HG02840 (cell line): ENCODE measurements at regions not wholly inside any gene's neighbourhood (a gene's known extent, or its start where the extent isn't known, plus 50 kb on each side); places are given as distances from the start of the nearest gene placed in this dataset.
"Not testable (repeated sequence)": the region's sequence is repeated elsewhere in the genome, so short reads cannot be mapped to it uniquely, and the experiment has no call there.

Experiments
- ATAC-seq: cut with Tn5 transposase; IDR thresholded peaks from one replicate; pipeline ENCODE4 v1.9.1; 2021; ENCODE audit warnings: mild to moderate bottlenecking, moderate library complexity, moderate number of reproducible peaks; ENCODE audit not compliant: unreplicated experiment, low FRiP score

DNA sequence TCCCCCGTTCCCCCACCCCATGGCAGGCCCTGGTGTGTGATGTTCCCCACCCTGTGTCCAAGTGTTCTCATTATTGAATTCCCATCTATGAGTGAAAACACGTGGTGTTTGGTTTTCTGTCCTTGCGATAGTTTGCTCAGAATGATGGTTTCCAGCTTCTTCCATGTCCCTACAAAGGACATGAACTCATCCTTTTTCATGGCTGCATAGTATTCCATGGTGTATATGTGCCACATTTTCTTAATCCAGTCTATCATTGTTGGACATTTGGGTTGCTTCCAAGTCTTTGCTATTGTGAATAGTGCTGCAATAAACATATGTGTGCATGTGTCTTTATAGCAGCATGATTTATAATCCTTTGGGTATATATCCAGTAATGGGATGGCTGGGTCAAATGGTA is 135.0 kb upstream of the CCND2 start:
- not testable (repeated sequence) for ATAC-seq

DNA sequence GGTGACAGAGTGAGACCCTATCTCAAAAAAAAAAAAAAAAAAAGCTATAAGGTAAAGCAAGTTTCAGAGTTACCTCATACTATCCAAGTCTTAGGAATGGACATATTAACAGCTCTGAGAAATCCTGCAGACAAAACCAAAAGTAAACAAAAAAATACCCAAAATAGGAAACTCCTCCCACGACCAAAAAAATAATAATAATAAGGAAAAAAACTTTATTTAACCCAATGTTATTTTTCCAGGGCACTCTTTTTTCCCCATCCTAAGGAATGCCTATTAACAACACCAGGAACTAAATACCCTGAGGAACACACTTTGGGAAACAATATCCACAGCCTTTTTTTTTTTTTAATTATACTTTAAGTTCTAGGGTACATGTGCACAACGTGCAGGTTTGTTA is 135.5 kb upstream of the CCND2 start:
- no peak for ATAC-seq

DNA sequence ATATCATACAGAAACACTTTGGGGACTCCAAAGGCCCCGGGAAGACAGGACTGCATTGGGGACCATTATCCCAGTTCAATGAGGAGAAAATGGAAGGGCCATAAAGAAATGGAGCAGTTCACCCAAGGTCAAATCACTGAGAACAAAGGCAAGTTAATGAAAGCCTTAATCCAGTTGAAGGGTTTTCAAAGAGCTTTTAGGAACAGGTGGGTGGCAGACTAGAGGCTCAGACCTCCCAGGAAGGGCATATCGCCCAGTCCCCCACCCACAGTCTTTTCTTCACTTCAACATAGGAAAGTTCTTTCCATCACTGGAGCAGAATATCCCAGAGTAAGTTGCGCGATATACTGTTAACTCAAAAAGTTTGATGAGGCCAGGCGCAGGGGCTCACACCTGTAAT is 136.1 kb upstream of the CCND2 start:
- no peak for ATAC-seq

DNA sequence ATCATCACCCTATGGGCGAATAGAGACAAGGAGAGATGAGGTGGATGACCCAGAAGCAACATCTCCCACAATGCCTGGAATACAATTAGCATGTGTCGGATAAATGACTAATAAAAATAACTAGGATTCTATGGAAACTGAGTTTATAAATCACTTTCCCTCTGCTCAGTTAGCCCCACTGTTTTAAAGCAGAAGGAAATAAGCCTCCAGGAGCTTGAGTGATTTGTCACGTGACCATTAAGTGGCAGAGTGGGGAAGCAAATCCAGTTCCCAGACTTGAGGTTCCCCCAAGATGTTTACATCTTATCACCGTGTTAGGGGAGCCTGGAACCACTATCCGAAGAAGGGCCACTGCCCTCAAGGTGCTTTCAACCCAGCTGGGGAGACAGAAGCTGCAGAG is 136.5 kb upstream of the CCND2 start:
- ATAC-seq = no peak

DNA sequence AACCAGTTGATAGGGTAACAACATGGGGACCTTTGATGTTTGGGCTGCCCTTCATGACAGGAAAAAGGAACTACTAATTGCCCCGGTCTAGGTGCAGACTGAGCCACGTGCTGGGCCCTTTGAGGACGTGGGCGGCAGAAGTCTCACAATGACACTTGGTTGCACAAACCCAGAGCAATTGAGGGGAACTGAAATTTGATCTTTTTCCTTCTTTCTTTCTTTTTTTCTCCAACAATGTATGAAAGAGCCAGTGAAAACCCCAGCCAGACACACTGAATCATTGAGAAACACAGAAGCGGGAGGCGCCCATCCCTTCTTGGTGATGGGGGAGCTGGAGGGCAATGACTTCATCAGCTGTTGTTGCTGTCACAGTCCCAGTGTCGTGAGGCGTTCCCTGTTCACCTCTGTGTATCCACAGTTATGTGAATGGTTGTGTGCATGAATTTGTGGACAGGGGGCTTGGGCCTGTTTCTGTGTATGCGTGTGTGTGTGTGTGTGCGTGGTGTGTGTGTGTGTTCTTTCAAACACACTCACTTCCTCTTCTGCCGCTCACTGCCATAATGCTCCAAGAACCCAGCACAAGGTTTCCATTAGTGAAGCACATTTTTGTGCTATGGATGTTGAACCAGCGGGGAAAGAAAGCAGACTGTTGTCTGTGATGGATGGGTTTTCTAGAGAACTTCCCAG is 137.5 kb upstream of the CCND2 start:
- ATAC-seq = peak; percentile 69

DNA sequence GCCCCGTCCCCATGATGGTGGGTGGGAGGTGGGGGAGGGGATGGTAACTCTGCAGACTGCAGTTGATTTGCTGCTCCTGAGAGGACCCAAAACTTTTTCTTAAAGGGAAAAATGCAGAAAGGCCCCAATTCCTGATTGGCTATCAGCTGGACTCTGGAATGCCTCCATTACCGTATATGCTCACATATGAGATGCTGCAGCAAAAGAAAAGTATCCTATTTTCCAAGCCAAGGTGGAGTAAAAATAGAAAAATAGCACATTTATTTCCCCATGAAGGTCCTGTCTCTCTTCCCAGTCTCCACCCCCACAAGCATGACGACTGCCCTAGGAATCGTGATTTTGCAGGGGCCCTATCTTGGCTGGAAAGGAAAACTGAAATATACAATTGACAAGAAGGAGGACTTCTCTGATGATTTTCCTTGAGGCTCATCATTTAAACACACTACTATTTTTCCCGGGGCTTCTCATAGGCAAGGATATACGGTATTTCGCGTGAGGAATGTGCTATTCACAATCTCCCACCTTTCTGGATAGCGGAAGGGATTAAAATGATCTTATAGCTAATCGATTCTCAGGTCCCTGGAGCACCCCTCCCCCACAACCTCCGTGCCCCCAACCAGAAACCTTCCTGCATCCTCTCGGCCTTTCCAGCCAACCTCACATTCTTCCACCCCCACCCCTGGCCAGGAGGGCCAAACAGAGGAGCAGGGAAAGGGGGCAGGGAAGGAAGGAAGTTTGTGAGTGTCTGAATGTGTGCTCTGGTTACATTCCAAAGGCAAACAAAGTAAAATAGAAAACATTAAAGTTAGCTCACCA is 138.9 kb upstream of the CCND2 start:
- no peak for ATAC-seq

DNA sequence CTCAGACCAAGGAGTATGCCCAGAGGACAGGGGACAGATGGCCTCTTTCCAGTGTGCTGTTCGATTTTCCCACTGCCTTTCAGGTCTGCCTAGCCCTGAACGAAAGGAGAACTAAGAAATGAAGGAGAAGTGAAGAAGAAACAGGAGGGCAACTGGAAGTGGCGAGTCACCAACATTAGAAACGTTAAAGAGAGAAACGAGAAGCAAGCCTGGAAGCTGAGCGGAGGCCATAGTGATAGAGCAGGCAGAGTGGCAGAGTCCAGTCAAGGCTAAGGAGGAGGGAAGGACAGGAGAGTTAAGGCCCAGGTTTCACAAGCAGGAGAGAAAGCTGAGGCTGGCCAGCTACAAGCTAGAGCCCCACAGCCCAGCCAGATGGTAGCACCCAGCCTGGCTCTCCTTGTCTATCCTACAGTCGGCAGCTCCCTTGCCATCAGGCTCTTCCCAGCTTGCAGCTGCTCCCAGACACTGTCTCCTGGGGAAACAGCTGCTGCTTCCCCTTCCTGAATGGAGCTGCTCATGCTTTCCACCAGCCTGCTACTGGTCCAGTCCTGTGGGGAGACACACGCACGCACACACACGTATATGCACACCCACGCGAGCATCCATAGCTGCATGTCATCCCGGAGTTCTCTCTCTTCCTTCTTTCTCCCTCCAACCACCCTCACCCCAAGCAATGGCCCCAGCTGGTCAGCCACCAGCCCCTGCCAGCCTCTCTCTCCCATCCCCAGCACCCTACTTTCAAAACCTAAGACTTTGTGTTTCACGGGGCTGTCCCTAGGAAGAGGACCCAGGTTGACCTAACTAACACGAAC is 139.7 kb upstream of the CCND2 start:
- ATAC-seq = no peak

DNA sequence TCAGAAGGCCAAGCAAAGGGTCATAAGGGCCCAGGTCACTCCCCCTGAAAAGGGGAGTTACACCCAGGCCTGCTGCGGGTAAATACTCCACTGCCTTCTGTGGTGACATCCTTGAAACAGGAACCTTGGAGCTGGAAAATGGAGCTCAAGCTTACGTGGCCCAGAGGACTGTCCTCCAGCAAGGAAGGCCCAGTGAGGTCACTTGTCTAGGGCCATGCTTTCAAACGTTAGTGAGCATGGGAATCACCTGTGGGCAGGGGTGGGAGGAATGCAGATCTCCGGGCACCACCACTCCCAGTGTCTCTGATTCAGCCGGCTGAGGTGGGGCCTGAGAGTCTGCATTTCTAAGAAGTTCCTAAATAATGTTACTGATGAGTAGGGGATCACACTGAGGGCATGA is 140.5 kb upstream of the CCND2 start:
- ATAC-seq = no peak

DNA sequence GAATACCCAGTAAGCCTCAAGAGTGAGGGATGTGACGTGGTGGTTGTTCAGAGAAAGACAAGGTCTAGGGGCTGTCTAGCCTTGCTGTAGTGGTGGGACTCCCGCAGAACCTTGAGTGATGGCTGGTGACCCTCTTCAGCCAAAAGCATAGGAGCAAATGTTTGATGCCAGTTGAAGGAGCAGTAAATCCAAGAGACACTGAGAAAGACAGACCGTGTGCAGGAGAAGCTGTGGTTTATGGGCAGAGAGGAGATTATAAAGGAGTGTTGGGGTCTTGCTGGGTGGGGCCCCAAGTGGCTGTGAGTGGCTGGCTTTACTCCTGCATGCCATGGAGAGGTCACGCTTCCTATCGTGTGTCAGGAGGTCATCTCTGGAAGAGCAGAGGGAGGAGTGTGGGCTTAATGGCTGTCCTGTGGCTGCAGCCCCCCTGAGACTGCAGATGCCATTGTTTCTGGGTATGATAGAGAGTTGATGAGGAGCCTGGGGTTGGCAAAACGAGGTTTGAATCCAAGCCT is 152.0 kb upstream of the CCND2 start:
- ATAC-seq = no peak

DNA sequence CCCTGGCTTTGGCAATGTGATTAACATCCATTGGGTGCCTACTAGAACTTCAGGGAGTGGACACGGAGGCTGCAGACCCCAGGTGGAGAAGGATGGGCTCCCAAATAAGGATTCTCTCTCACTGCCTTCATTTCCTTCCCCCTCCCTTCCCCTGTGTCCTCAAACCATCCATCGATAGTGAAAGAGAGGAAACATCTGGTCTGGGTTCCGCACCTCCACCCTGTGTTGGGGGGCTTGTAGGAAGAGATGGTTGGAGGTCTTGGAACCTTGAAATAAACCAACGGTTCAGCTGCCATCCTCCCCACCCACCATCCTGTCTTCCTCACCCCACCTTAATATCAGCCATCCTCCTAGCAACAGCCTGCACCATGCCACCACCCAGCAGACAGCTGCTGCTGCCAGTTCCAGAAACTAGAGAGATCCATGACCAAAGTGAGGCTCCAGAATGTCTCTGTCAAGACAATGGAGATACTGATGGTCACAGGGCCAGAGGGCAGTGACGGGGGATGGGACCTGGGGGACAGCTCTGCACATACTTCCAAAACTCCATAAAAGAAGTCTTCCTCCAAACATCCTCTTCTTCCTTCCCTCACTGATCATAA is 153.1 kb upstream of the CCND2 start:
- ATAC-seq = no peak

DNA sequence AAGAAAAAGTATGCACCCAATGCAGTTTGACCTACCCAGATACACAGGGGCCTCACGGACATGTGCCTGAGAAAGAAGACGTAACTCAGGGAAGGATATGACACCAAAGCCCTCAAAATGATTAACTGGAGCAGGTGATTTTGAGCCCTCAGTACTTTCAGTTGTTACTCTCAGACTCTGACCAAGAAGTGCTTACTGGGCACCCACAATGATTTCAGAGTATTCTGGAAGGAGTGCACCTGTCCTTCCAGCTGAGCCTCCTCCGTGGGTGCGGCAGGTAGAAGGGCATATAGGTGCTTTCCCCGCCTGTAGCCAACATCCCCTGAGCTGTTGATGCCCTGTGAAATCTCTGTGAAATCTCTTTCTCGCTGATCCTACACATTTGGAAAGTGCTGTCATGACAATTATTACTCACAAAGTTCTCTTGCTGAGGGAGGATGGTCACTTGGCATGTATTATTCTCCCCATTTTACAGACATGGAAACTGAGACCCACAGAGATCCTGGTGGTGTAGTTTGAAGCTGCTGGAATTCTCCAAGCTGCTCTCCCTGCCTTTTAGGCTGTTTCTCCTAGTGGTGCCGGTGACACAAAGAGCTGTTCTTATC is 154.3 kb upstream of the CCND2 start:
- peak; percentile 62 for ATAC-seq

DNA sequence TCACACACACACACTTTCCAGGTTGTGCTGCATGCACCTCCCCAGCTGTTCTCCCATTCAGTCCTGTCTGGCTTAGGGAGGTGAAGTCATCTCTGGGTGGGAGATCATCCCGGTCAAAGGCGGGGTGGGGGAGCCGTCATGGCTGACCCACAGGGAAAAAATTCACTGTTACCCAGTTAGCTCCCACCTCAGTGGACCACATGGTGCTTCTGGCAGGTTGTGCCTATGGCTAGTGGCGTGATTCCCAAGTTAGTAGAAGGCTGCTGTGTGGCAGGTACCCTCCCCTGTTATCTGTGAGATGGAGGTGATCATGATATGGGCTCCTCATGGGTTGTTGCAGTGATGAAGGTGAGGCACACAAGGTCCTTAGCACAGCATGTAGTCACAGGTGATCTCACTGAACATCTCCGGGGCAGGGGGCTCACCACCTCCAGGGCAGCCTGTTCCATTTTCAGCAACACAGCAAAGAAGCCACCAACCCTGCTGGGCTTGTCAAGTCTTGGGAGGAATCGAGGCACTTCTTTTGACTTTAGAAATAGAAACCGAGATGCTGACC is 154.9 kb upstream of the CCND2 start:
- ATAC-seq = no peak

DNA sequence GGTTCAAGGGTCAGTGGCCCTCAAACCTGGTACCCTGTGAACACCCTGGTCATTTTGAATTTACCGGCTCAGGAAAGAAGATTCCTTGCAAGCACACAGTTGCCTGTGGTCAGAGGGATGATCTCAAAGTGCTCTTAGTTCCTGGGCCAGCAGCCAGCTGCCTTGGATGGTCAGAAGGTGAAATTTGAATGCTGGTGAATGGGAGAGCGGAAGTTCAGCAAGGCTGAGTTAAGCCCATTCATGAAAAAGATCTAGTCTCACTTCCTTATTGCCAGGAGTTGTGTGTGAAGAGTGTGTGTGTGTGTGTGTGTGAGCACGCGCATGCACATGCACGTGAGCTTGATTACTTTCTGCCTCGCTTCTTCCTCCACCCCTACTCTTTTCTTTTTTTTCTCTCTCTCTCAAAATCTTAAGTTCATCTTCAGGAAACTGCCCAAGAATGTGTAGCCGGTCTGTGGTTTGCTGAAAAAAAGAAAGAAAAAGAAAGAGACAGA is 155.5 kb upstream of the CCND2 start:
- ATAC-seq = peak; percentile 52

DNA sequence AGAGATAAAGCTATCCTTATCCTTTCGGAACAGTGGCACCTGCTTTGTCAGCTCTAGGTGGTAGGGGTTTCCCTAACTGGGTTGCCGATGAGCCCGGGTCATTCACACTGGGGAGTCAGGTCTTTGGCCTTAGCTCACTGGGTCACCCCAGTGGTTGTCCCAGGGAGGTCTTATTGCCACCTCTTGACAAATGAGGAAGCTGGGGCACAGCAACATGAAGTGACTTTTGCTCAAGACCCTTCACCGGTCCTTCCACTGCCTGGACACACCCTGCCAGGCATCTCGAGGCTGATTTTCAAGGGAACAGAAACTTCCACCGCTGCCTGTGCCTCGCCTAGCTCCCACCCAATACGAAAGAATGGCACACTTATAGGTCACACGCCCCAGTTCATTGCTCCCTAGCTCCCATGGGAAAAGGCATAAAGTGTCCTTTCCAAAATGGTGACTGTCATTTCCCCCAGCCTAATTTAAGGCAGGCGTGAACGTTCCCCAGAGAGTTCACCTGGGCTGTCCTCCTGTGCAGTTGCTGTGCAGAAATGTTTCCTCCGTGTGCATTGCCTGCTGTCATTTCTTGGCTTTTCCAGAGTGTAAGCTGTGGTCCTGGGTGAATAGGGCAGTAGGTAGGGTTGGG is 156.1 kb upstream of the CCND2 start:
- peak; percentile 8 for ATAC-seq

DNA sequence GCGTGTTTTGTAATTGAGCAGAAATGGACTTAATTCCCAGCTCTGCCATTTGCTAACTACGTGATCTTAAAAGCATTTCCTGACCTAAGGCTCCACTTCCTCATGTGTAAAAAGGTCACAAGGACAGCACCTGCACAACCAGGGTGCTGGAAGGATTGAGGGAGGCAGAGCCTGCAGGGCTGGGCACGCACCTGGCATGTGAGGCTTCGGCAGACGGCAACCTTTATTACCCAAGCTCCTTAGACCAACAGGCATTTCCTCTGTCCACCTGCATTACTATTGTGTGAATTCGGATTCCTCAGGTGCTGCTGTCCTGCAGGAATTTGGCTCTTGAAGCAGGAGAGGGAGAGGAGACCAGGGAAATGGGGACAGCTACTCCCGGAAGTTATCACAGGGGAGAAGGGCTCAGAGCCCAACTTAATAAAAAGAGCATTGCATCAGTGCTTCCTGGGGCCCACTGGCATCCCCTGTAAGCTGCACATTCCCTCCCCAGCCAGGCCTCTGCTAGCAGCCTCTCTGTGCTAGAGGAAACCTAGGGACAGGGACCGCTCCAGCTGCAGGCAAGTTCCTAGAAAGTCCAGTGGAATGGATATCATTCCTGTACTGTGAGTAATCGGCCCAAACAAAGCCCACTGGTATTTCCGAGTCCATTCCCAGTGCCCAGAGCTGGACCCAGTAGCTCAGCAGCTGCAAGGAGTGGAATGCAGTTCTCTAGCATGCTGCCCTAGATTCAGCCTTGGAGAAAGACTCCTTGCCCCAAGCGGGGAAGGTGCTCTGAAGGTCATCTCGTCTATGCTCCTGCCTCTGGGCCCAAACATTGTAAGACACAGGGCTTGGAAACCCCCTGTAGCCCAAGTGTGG is 157.1 kb upstream of the CCND2 start:
- ATAC-seq = no peak

DNA sequence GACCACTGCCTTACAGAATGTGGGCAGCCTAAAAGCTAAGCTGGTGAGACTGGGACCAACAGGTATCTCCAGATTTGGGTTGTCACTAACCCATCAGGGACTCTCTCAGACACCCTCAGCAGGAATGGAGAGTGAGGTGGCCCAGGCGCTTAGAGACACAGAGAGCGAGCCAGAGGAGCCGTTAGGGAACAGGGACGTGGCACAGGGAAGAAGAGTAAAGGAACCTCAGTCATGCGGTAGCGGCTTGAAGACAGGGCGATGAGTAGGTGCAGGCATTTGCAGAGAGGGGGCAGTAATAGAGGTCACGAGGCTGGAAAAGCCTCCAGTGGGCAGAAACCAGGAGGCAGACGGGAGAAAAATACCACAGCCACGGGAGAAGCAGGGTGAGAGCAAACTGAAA is 158.0 kb upstream of the CCND2 start:
- ATAC-seq = no peak

DNA sequence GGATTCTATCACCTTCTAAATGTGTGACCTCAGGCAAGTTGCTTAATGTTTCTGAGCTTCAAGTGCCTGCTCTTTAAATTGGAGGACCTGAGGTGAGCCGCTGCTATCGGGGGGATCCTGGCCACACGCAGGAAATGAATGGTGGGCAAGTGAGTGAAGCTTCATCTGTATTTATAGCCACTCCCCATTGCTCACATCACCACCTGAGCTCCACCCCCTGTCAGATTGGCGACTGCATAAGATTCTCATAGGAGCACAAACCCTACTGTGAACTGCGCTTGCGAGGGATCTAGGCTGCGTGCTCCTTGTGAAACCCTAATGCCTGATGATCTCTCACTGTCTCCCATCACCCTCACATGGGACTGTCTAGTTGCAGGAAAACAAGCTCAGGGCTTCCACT is 158.6 kb upstream of the CCND2 start:
- ATAC-seq = no peak

DNA sequence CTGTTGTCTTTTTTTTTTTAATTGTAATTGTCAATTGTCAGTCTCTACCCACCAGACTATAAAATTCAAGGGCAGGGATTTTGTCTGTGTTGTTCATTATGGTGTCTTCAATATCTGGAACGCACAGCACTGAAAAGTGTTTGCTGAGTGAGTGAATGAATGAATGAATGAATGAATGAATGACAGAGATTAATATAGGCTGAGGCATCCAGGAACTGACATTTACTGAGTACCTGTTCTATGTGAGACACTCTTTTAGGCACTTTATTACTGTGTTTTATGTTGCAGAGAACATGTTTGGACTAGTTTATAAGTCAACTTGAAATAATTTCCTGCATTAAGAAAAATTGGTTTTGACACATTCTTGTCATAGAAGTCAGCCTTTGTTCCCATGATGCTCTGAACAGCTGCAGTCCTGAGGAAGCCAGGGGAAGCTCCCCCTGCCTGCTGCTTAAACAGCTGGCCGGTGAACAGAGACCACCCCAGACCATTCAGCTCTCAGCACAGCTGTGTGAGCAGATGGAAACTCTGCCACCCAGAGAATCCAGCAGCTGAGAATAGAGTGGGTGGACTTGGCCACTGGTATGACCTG is 160.7 kb upstream of the CCND2 start:
- no peak for ATAC-seq
